ENCODE measurements at regions not wholly inside any gene's neighbourhood (a gene's known extent, or its start where the extent isn't known, plus 50 kb on each side); places are given as distances from the start of the nearest gene placed in this dataset.

- no peak for DNase-seq
Measured at GRCh38 chr6:81856872-81857271, 104.4 kb upstream of the TENT5A start.

GRCh38 chr6:81854474-81854873, 102.0 kb upstream of the TENT5A start:
- DNase-seq: no peak

GRCh38 chr6:81853975-81854374, 101.5 kb upstream of the TENT5A start:
- DNase-seq: no peak

- no peak for DNase-seq
Measured at GRCh38 chr6:81849248-81849647, 96.8 kb upstream of the TENT5A start.

GRCh38 chr6:81847866-81848265, 95.4 kb upstream of the TENT5A start:
- DNase-seq: no peak

GRCh38 chr6:81844686-81845085, 92.2 kb upstream of the TENT5A start:
- DNase-seq: no peak

GRCh38 chr6:81843302-81843701, 90.8 kb upstream of the TENT5A start:
- DNase-seq: no peak

GRCh38 chr6:81842254-81842653, 89.8 kb upstream of the TENT5A start:
- no peak for DNase-seq

- DNase-seq: no peak
Measured at GRCh38 chr6:81838724-81839426, 86.4 kb upstream of the TENT5A start.

GRCh38 chr6:81838031-81838430, 85.5 kb upstream of the TENT5A start:
- no peak for DNase-seq

- no peak for DNase-seq
Measured at GRCh38 chr6:81834141-81834681, 81.7 kb upstream of the TENT5A start.

- DNase-seq: no peak
Measured at GRCh38 chr6:81832304-81832703, 79.8 kb upstream of the TENT5A start.

- no peak for DNase-seq
Measured at GRCh38 chr6:81831274-81831673, 78.8 kb upstream of the TENT5A start.

GRCh38 chr6:81826784-81827183, 74.3 kb upstream of the TENT5A start:
- no peak for DNase-seq

GRCh38 chr6:81822568-81822967, 70.1 kb upstream of the TENT5A start:
- DNase-seq: no peak

- no peak for DNase-seq
Measured at GRCh38 chr6:81821449-81821848, 69.0 kb upstream of the TENT5A start.

GRCh38 chr6:81820980-81821379, 68.5 kb upstream of the TENT5A start:
- no peak for DNase-seq

GRCh38 chr6:81820422-81820821, 67.9 kb upstream of the TENT5A start:
- DNase-seq: no peak

- DNase-seq: no peak
Measured at GRCh38 chr6:81819767-81820166, 67.3 kb upstream of the TENT5A start.

GRCh38 chr6:81818901-81819361, 66.5 kb upstream of the TENT5A start:
- DNase-seq: no peak

- DNase-seq: no peak
Measured at GRCh38 chr6:81816380-81816779, 63.9 kb upstream of the TENT5A start.

- DNase-seq: no peak
Measured at GRCh38 chr6:81814370-81815076, 62.0 kb upstream of the TENT5A start.

GRCh38 chr6:81813305-81813704, 60.8 kb upstream of the TENT5A start:
- no peak for DNase-seq

GRCh38 chr6:81812401-81812800, 59.9 kb upstream of the TENT5A start:
- DNase-seq: no peak

Data from NCI-H748 treated with DMSO at 0.1 percent for 48 hours (cell line).